Fibroblast of the aortic adventitia (primary cell): ENCODE measurements at regions not wholly inside any gene's neighbourhood (a gene's known extent, or its start where the extent isn't known, plus 50 kb on each side); places are given as distances from the start of the nearest gene placed in this dataset.
"Not testable (repeated sequence)": the region's sequence is repeated elsewhere in the genome, so short reads cannot be mapped to it uniquely, and the experiment has no call there.

ENCODE experiments used
- DNase-seq: peaks from one replicate; pipeline ENCODE4 v3.0.0-alpha.2; 2010; ENCODE audit warnings: low read depth
- H3K4me3 ChIP-seq: 2 replicates; pipeline ENCODE4 v1.5.1; 2011; ENCODE audit warnings: low read depth, mild to moderate bottlenecking, control low read depth, low read length, moderate library complexity
- TF ChIP-seq, protein P1 (sequence below): IDR thresholded peaks from 2 replicates; pipeline ENCODE4 v1.5.1; 2011; ENCODE audit warnings: mild to moderate bottlenecking, low read length, control low read depth, inconsistent platforms; ENCODE audit not compliant: insufficient read depth

DNA sequence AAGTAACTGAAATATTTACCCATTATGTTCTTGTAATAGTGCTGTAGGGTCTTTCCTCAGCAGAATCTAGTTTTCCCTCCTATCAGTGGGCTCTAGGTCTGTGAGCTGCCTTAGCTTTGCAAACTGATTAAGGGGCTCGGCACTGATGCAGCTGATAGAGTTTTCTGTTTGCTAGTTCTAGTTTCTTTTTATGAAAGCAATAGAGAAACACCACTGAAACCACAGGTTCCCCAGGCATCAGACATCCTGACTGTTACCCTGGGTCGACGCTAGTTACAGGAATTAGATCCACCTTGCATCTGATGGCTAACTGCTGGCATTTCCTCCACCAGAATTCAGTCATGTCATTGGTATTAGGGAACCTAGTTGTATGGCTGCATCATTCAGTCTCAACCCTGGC lies 225.0 kb upstream of the VCX start:
- no peak overlapping the region for H3K4me3 ChIP-seq
- TF ChIP-seq, protein P1, sequence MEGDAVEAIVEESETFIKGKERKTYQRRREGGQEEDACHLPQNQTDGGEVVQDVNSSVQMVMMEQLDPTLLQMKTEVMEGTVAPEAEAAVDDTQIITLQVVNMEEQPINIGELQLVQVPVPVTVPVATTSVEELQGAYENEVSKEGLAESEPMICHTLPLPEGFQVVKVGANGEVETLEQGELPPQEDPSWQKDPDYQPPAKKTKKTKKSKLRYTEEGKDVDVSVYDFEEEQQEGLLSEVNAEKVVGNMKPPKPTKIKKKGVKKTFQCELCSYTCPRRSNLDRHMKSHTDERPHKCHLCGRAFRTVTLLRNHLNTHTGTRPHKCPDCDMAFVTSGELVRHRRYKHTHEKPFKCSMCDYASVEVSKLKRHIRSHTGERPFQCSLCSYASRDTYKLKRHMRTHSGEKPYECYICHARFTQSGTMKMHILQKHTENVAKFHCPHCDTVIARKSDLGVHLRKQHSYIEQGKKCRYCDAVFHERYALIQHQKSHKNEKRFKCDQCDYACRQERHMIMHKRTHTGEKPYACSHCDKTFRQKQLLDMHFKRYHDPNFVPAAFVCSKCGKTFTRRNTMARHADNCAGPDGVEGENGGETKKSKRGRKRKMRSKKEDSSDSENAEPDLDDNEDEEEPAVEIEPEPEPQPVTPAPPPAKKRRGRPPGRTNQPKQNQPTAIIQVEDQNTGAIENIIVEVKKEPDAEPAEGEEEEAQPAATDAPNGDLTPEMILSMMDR, result no peak

DNA sequence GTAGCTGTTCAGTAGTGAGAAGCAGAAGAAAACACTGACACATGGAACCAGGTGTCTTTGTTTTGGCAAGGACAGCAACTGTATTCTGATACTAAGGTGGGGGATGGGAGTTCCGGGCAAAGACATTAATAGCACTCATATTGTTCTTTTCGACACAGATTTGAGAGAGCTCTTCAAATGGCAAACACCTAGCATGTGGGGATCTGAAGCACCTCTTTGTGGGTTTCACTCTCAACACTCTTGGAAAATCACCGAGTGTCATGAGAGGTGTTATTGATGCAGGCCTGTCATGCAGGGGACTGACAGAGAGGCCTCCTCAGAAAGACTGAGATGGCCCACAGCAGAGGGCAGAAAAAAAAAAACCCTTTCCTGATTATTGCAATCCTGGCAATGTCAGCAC lies 228.4 kb upstream of the VCX start:
- H3K4me3 ChIP-seq, result no peak overlapping the region
- DNase-seq, result no peak
- TF ChIP-seq, protein P1, result no peak

More for the DNA sequence above, 225.0 kb upstream of the VCX start:
- DNase-seq, result no peak

DNA sequence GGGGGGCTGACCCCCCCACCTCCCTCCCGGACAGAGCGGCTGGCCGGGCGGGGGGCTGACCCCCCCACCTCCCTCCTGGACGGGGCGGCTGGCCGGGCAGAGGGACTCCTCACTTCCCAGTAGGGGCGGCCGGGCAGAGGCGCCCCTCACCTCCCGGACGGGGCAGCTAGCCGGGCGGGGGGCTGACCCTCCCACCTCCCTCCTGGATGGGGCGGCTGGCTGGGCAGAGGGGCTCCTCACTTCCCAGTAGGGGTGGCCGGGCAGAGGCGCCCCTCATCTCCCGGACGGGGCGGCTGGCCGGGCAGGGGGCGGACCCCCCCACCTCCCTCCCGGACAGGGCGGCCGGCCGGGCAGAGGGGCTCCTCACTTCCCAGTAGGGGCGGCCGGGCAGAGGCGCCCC lies 234.3 kb upstream of the VCX start:
- H3K4me3 ChIP-seq, DNase-seq: not testable (repeated sequence)

DNA sequence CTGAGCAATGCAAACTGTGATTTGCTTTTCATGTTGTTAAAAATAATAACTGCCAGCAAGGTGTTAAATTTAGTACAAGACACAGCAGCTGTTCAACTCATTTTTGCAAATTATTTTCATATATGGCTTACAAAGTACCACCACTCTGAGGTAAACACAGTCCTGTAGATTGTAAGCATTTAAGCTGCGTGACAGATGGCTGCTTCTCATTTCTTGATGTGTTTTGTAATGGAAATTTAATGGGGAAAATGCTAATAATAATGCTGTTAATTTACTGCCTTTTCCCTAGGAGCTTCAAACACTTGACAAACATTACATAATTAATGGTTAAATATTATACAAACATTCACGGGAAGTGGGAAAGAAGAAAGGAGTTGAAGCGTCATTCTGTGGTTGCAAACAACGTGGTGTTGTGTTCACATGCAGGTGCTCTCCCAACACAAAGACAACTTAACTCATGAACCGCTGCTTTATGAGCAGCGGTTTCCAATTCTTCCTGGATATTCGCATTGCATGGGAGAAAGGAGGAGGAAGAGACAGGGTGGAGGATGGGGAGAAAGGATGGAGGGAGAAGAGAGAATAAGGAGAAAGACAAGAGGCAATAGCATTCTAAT lies 236.8 kb upstream of the VCX start:
- no peak overlapping the region for H3K4me3 ChIP-seq
- TF ChIP-seq, protein P1, result no peak
- DNase-seq, result no peak

DNA sequence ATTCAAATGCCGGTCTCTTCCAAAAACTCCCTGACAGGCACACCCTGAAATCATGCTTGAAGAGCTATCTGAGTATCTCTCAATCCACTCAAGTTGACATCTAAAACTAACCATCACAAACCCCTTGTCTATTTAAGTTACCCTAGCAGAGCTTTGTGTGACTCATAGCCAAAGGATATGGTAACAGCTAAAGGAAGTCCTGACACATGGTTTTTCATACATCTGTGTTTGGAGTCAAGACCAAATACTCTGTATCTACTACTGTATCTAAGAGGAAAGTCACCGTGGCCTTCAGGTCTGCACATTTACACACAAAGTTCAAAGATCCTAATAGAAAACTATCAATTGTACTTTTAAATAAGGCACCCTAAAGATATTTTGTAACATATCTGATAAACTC lies 239.6 kb upstream of the VCX start:
- no peak overlapping the region for H3K4me3 ChIP-seq
- TF ChIP-seq, protein P1, result no peak
- no peak for DNase-seq

DNA sequence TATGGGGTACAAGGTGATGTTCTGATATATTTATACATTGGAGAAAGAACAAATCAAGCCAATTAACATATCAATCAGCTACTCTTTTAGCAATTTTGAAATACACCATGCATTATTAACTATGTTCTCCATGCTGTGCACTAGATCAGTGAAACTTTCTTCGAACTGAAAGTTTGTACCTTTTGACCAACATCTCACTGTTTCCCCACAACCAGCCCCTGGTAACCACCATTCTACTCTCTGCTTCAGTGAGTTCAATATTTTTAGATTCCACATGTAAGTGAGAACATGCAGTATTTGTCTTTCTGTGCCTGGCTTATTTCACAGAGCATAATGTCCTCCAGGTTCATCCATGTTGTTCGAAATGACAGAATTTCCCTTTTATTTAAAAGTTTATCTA lies 246.1 kb upstream of the VCX start:
- DNase-seq, result no peak
- no peak overlapping the region for H3K4me3 ChIP-seq
- TF ChIP-seq, protein P1, result no peak

- DNase-seq, H3K4me3 ChIP-seq: not testable (repeated sequence)
These were observed 249.6 kb upstream of the VCX start for GRCh38 chrX:7593370-7593769.

GRCh38 chrX:7586126-7586525 lies 256.8 kb upstream of the VCX start:
- H3K4me3 ChIP-seq, result no peak overlapping the region
- peak; percentile 22 for DNase-seq

More at GRCh38 chrX:7586126-7586525, 256.8 kb upstream of the VCX start:
- TF ChIP-seq, protein P1, result peak; percentile 25
